AG08396 (cell line): ENCODE measurements at regions not wholly inside any gene's neighbourhood (a gene's known extent, or its start where the extent isn't known, plus 50 kb on each side); places are given as distances from the start of the nearest gene placed in this dataset.
A peak's percentile ranks its signal among the peaks of the same experiment; 100 is the strongest.
"Not testable (repeated sequence)": the region's sequence is repeated elsewhere in the genome, so short reads cannot be mapped to it uniquely, and the experiment has no call there.

ENCODE experiments used
- DNase-seq: peaks from one replicate; pipeline ENCODE4 v3.0.0; 2012; ENCODE audit warnings: low spot score, mixed read lengths

- DNase-seq = not testable (repeated sequence)
These were observed 52.3 kb upstream of the LRRC30 start for GRCh38 chr18:7178568-7178967.

- DNase-seq = peak; percentile 86
These were observed 53.7 kb upstream of the LRRC30 start for GRCh38 chr18:7177116-7177744.

GRCh38 chr18:7174344-7175095 is 56.4 kb upstream of the LRRC30 start:
- no peak for DNase-seq

- DNase-seq = no peak
These were observed 55.6 kb upstream of the LAMA1 start for GRCh38 chr18:7173216-7173615.

DNA sequence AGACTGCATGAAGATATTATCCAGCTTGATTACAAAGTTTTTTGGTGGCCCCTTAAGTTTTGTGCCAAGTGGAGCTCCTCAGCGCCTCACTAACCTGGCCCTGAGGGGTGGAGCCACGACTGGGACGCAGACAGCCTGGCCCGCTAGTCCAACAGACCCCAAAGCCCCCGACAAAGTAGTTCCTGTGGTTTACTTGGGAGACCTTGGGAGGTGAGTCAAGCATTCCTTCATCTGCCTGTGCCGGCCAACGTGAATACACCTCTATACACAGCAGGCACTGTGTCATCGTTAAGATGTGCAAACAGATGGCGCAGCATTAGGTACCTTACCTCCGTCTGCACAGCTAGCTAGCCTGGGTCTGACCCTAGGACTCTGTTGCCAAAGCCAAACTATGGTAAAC is 55.0 kb upstream of the LAMA1 start:
- no peak for DNase-seq

- DNase-seq = no peak
These were observed 52.7 kb upstream of the LAMA1 start for GRCh38 chr18:7170292-7170691.

GRCh38 chr18:7169601-7170000 is 52.0 kb upstream of the LAMA1 start:
- DNase-seq = no peak

- no peak for DNase-seq
These were observed 50.8 kb upstream of the LAMA1 start for GRCh38 chr18:7168408-7168807.
